Thymus (tissue), 11 donors: ENCODE measurements at regions not wholly inside any gene's neighbourhood (a gene's known extent, or its start where the extent isn't known, plus 50 kb on each side); places are given as distances from the start of the nearest gene placed in this dataset.
"Not testable (repeated sequence)": the region's sequence is repeated elsewhere in the genome, so short reads cannot be mapped to it uniquely, and the experiment has no call there.

Source experiments
- DNase-seq, 9 donors: peaks; one replicate each; pipeline ENCODE4 v3.0.0-alpha.2; 2013; ENCODE audit warnings: low spot score in 9 of 9, low read depth in 6 of 9, missing footprints in 1 of 9
- H3K27ac ChIP-seq, 2 donors: one replicate each; pipeline ENCODE4 v1.5.1; 2013; ENCODE audit warnings: control low read depth in 1 of 2, low read depth in 1 of 2, low read length in 1 of 2, mild to moderate bottlenecking in 1 of 2, moderate library complexity in 1 of 2
- H3K27me3 ChIP-seq, 2 donors: one replicate each; pipeline ENCODE4 v1.5.1; 2013; ENCODE audit warnings: low read length in 1 of 2; ENCODE audit not compliant: control insufficient read depth in 2 of 2, insufficient read depth in 1 of 2
- H3K36me3 ChIP-seq, 2 donors: one replicate each; pipeline ENCODE4 v1.5.1; 2013; ENCODE audit warnings: low read length in 1 of 2, mild to moderate bottlenecking in 1 of 2, moderate library complexity in 1 of 2; ENCODE audit not compliant: control insufficient read depth in 2 of 2, insufficient read depth in 2 of 2
- H3K4me1 ChIP-seq, 2 donors: one replicate each; pipeline ENCODE4 v1.5.1; 2013; ENCODE audit warnings: low read length in 2 of 2; ENCODE audit not compliant: control insufficient read depth in 2 of 2, insufficient read depth in 2 of 2
- H3K4me3 ChIP-seq, 2 donors: one replicate each; pipeline ENCODE4 v1.5.1; 2013; ENCODE audit warnings: low read length in 2 of 2, control low read depth in 1 of 2, mild to moderate bottlenecking in 1 of 2
- H3K9me3 ChIP-seq, 2 donors: one replicate each; pipeline ENCODE4 v1.5.1; 2013; ENCODE audit warnings: low read length in 1 of 2, mild to moderate bottlenecking in 1 of 2; ENCODE audit not compliant: control insufficient read depth in 2 of 2, insufficient read depth in 1 of 2
- WGBS: extraction: QIAGEN DNeasy Blood & Tissue Kit; methylation state at CpG from one replicate; pipeline ENCODE4 v1.1.7; 2013; 5-methylcytosine and 5-hydroxymethylcytosine counted together
- donor health status: healthy.

GRCh38 chrX:122270809-122271494 lies 913.1 kb upstream of the GRIA3 start:
- no peak for DNase-seq
- 95% methylated on average over 7 of the region's 7 CpGs for WGBS
- Histone ChIP-seq H3K27ac (no peak overlapping the region), H3K36me3 (no peaks in the 10 kb centered on the region), H3K9me3 (no peaks in the 10 kb centered on the region), H3K4me1 (no peaks in the 10 kb centered on the region), H3K4me3 (no peak overlapping the region), H3K27me3 (no peaks in the 10 kb centered on the region)

GRCh38 chrX:122272011-122272410 lies 912.1 kb upstream of the GRIA3 start:
- H3K27me3 ChIP-seq, result no peaks in the 10 kb centered on the region
- H3K4me3 ChIP-seq, result no peak overlapping the region
- 73% methylated on average over 1 of the region's 1 CpG for WGBS
- no peak for DNase-seq
- no peaks in the 10 kb centered on the region for H3K36me3 ChIP-seq
- no peaks in the 10 kb centered on the region for H3K4me1 ChIP-seq
- H3K27ac ChIP-seq, result no peak overlapping the region
- no peaks in the 10 kb centered on the region for H3K9me3 ChIP-seq

GRCh38 chrX:122279746-122280145 lies 904.3 kb upstream of the GRIA3 start:
- Histone ChIP-seq H3K4me1 (no peaks in the 10 kb centered on the region), H3K9me3 (peaks cover 0 to 2% of the 10 kb centered on the region in 2 donors), H3K4me3 (no peak overlapping the region), H3K36me3 (no peaks in the 10 kb centered on the region), H3K27me3 (no peaks in the 10 kb centered on the region), H3K27ac (no peak overlapping the region)
- WGBS, result 97% methylated on average over 1 of the region's 1 CpG
- DNase-seq, result no peak

- 94% methylated on average over 5 of the region's 5 CpGs for WGBS
- not testable (repeated sequence) for H3K4me1 ChIP-seq, H3K36me3 ChIP-seq, H3K4me3 ChIP-seq, H3K27ac ChIP-seq, DNase-seq, H3K27me3 ChIP-seq, H3K9me3 ChIP-seq
Measured at GRCh38 chrX:122299822-122300221, 884.3 kb upstream of the GRIA3 start.

GRCh38 chrX:122301491-122301890 lies 882.6 kb upstream of the GRIA3 start:
- no peaks in the 10 kb centered on the region for H3K36me3 ChIP-seq
- no peak for DNase-seq
- no peaks in the 10 kb centered on the region for H3K4me1 ChIP-seq
- H3K9me3 ChIP-seq, result peaks cover 0 to 6% of the 10 kb centered on the region in 2 donors
- H3K4me3 ChIP-seq, result no peak overlapping the region
- H3K27ac ChIP-seq, result no peak overlapping the region
- H3K27me3 ChIP-seq, result no peaks in the 10 kb centered on the region

- peaks cover 0 to 6% of the 10 kb centered on the region in 2 donors for H3K9me3 ChIP-seq
- no peaks in the 10 kb centered on the region for H3K4me1 ChIP-seq
- no peak overlapping the region for H3K4me3 ChIP-seq
- no peaks in the 10 kb centered on the region for H3K27me3 ChIP-seq
- H3K27ac ChIP-seq, result no peak overlapping the region
- no peak for DNase-seq
- no peaks in the 10 kb centered on the region for H3K36me3 ChIP-seq
Measured at GRCh38 chrX:122303761-122304160, 880.3 kb upstream of the GRIA3 start.

GRCh38 chrX:122344816-122345215 lies 839.3 kb upstream of the GRIA3 start:
- H3K9me3 ChIP-seq, result peaks cover 0 to 11% of the 10 kb centered on the region in 2 donors
- DNase-seq, result no peak
- H3K36me3 ChIP-seq, result no peaks in the 10 kb centered on the region
- WGBS, result 93% methylated on average over 3 of the region's 3 CpGs
- H3K27ac ChIP-seq, result no peak overlapping the region
- no peak overlapping the region for H3K4me3 ChIP-seq
- no peaks in the 10 kb centered on the region for H3K4me1 ChIP-seq
- no peaks in the 10 kb centered on the region for H3K27me3 ChIP-seq

GRCh38 chrX:122363112-122363795 lies 820.8 kb upstream of the GRIA3 start:
- Histone ChIP-seq H3K9me3 (peaks cover 0 to 7% of the 10 kb centered on the region in 2 donors), H3K27me3 (no peaks in the 10 kb centered on the region), H3K36me3 (no peaks in the 10 kb centered on the region), H3K27ac (no peak overlapping the region), H3K4me3 (no peak overlapping the region), H3K4me1 (no peaks in the 10 kb centered on the region)
- DNase-seq, result no peak
- WGBS, result 90% methylated on average over 9 of the region's 9 CpGs

- WGBS, result 97% methylated on average over 13 of the region's 13 CpGs
- not testable (repeated sequence) for H3K4me1 ChIP-seq, H3K9me3 ChIP-seq, H3K27me3 ChIP-seq, H3K27ac ChIP-seq, H3K4me3 ChIP-seq, H3K36me3 ChIP-seq, DNase-seq
Measured at GRCh38 chrX:122375533-122375932, 808.5 kb upstream of the GRIA3 start.
